ENCODE measurements at regions not wholly inside any gene's neighbourhood (a gene's known extent, or its start where the extent isn't known, plus 50 kb on each side); places are given as distances from the start of the nearest gene placed in this dataset.

DNA sequence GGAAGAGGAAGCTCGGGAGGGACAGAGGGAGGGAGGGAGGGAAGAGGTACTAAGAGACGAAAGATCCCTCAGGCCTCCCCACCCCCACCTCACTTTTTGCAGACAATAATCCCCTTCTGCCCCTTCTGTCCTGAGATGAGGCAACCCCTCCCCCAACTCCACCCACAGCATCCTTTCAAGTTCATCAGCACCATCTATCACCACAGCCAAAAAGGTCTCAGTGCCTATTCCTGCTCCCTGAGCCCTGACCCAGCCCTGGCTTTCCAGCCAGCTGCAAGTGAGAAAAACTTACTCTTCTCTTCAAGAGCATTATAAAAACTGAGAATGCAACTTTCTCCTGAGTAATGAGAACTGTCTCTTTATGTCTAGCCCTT lies 133.2 kb upstream of the LRFN2 start:
- no peak overlapping the region for H3K4me2 ChIP-seq (ENCODE audit: insufficient read depth, low read length)
- no peak overlapping the region for H3K4me3 ChIP-seq (replicated peaks in 1 of 3; ENCODE audit: insufficient read depth in 1 of 3, low read depth in 1 of 3, low read length in 3 of 3)
- POLR2A ChIA-PET = no interaction called here
- no peaks in the 10 kb centered on the region for H3K27me3 ChIP-seq (ENCODE audit: control insufficient read depth in 2 of 2, insufficient read depth in 2 of 2, low read length in 2 of 2)
- no peaks in the 10 kb centered on the region for H3K79me2 ChIP-seq (ENCODE audit: control insufficient read depth, insufficient read depth, low read length)
- H3K9ac ChIP-seq (replicated peaks; ENCODE audit: extremely low read depth, insufficient read depth, low read length) = no peak overlapping the region
- no peaks in the 10 kb centered on the region for H4K20me1 ChIP-seq (replicated peaks; ENCODE audit: control insufficient read depth, extremely low read depth, insufficient read depth, low read length)
- no TSS peak for BruUV-seq (replicated peaks)
- H3K27ac ChIP-seq (ENCODE audit: insufficient read depth, low read depth, low read length) = no peak overlapping the region
- DNase-seq (ENCODE audit: low read depth, low spot score) (no peak), FAIRE-seq (no peak)
- no peaks in the 10 kb centered on the region for H3K36me3 ChIP-seq (ENCODE audit: control insufficient read depth in 2 of 2, extremely low read depth in 1 of 2, insufficient read depth in 2 of 2, low read length in 2 of 2)
- no peaks in the 10 kb centered on the region for H3K9me3 ChIP-seq (replicated peaks; ENCODE audit: control insufficient read depth, insufficient read depth, low read length)
- no peak for TF ChIP-seq CTCF (IDR thresholded peaks at IDR 0.05; ENCODE audit: extremely low read depth in 1 of 2, insufficient read depth in 1 of 2, low read depth in 1 of 2, low read length in 2 of 2)
- no peak for TF ChIP-seq EZH2 (IDR thresholded peaks at IDR 0.05; ENCODE audit: borderline replicate concordance, low read depth, low read length, severe bottlenecking)
- TF ChIP-seq POLR2A (IDR thresholded peaks at IDR 0.05; ENCODE audit: low read depth, low read length) = no peak
- no peak for TF ChIP-seq MYC (IDR thresholded peaks at IDR 0.05; ENCODE audit: low read depth, low read length)
- no peak for TF ChIP-seq GATA2 (IDR thresholded peaks at IDR 0.05; ENCODE audit: insufficient read depth, insufficient read length, low read depth, low read length)
- TF ChIP-seq JUN (IDR thresholded peaks at IDR 0.05; ENCODE audit: borderline replicate concordance, insufficient read depth, insufficient read length, low read depth) = no peak
- no peak for TF ChIP-seq MAX (IDR thresholded peaks at IDR 0.05; ENCODE audit: insufficient read depth, insufficient read length)
- TF ChIP-seq FOS (IDR thresholded peaks at IDR 0.05; ENCODE audit: borderline replicate concordance, insufficient read depth, low read length) = no peak
- no peak for TF ChIP-seq POLR2AphosphoS5 (IDR thresholded peaks at IDR 0.05; ENCODE audit: insufficient read depth, low read depth, low read length)
- H2AFZ ChIP-seq (ENCODE audit: low read depth, low read length) = peak overlapping the region; percentile 90
- peaks cover 7% of the 10 kb centered on the region for H3K4me1 ChIP-seq (ENCODE audit: control insufficient read depth, extremely low read depth, insufficient read depth, low read length)
- dilution Hi-C loops (cut with MboI; ENCODE audit: extremely low pct_ligation_motif_present, low sequenced_read_pairs) = no loop called here
- no peaks in the 10 kb centered on the region for H3K9me1 ChIP-seq (replicated peaks; ENCODE audit: control insufficient read depth, extremely low read depth, insufficient read depth, low read length)
- intact Hi-C loops (cut with micrococcal nuclease) = no loop called here
- CTCF ChIA-PET = interaction anchor here (1.7 kb wide), 1 partner anchor 133 kb away, joined by 5 read pairs; no protein-coding TSS in a partner anchor
